ENCODE measurements at regions not wholly inside any gene's neighbourhood (a gene's known extent, or its start where the extent isn't known, plus 50 kb on each side); places are given as distances from the start of the nearest gene placed in this dataset.
"Not testable (repeated sequence)": the region's sequence is repeated elsewhere in the genome, so short reads cannot be mapped to it uniquely, and the experiment has no call there.

GRCh38 chr21:35179990-35180540, 131.0 kb upstream of the RUNX1 start:
- no peak for DNase-seq (ENCODE audit: low read depth, low spot score)

DNA sequence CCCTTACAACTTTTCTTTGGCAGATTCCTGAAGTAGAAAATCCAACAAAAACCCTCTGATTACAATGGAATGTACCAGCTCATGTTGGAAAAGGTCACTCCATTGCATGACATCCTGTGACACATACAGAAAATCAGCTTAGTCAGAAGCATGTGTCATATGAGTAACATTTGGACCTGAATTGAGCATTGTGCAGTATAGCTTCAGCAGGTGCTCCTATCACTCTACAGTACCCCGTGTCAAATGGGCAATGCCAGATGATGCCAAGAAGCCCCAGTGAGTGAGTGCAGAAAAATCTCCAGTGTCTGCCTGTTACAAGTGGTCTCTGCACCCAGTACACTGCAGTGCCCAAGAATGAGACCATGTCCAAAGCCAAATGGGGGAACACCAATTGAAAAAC, 129.7 kb upstream of the RUNX1 start:
- DNase-seq (ENCODE audit: low read depth, low spot score): no peak

DNA sequence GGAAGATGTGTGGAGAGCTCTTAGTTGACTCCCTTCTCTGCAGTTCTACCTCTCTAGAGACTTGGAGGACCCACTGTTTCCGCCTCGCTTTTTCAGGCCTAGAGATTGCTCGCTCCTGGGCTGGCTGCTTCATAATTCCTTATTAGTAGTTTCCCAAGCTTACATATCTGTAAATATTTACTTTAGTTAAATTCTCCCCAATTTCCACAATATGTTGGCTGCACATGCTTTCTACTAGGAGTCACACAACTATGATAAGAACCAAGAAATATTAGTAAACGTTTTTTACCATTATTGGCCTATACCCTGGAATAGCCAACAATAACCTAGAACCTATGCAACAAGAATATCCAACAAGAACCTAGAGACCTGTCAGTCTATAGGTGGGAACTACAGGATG, 129.0 kb upstream of the RUNX1 start:
- no peak for DNase-seq (ENCODE audit: low read depth, low spot score)

- no peak for DNase-seq (ENCODE audit: low read depth, low spot score)
Observed at GRCh38 chr21:35172231-35172630, 123.1 kb upstream of the RUNX1 start.

- DNase-seq (ENCODE audit: low read depth, low spot score): no peak
Observed at GRCh38 chr21:35171385-35171784, 122.3 kb upstream of the RUNX1 start.

DNA sequence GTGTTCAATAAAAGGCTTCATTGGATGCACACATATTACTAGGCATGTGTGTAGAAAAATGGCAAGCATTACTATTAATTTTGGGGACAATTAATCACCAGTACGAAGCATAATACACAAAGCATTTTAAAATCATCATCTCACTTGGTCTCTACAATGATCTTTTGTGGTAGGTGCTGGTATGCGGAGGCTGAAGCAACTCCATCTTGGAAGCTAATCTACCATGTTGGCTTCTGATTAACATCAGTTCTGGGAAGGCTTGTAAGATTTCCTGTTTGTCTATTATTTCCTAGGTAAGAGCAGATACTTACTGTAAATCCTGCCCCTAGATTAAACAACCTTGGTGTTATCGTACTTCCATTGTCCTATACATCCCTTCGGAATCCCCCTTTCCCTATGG, 121.7 kb upstream of the RUNX1 start:
- no peak for DNase-seq (ENCODE audit: low read depth, low spot score)

GRCh38 chr21:35170244-35170643, 121.1 kb upstream of the RUNX1 start:
- no peak for DNase-seq (ENCODE audit: low read depth, low spot score)

DNA sequence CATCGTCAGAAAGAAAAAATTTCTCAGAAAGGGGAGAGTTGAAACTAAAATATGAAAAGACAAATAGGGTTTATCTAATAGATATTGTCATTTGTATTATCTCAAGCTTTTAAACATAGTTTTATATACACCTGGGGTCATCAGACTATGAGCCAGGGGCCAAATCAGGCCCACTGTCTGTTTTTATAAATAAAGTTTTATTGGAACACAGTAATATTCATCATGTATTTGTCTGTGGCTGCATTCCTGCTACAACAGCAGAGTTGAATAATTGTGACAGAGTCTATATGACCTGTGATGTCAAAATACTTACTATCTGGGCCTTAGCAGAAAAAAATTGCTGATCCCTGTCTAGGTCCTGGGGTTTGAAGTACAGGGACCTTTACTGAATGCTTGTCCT, 120.5 kb upstream of the RUNX1 start:
- DNase-seq (ENCODE audit: low read depth, low spot score): no peak

DNA sequence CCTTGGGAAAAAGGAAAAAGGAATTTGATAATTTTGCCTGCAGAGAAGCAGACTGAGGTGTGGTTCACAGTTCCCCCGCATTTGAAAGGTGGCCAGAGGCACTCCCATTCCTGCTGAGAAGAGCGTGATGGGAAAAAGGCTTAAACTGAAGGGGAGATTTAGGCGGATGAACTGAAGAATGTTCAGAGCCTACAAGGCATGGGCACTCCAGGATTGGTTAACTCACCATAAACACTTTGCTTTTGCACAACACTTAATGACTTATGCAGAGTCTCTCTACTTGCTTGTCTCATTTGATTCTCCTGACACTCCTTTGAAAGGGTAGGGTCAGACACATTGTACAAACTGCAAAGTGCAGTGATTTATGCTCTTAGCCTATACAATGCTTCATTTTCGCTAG, 119.6 kb upstream of the RUNX1 start:
- DNase-seq (ENCODE audit: low read depth, low spot score): no peak

GRCh38 chr21:35164971-35165483, 115.9 kb upstream of the RUNX1 start:
- DNase-seq (ENCODE audit: low read depth, low spot score): no peak

- DNase-seq (ENCODE audit: low read depth, low spot score): no peak
Observed at GRCh38 chr21:35164380-35164779, 115.3 kb upstream of the RUNX1 start.

- DNase-seq (ENCODE audit: low read depth, low spot score): no peak
Observed at GRCh38 chr21:35163411-35163810, 114.3 kb upstream of the RUNX1 start.

DNA sequence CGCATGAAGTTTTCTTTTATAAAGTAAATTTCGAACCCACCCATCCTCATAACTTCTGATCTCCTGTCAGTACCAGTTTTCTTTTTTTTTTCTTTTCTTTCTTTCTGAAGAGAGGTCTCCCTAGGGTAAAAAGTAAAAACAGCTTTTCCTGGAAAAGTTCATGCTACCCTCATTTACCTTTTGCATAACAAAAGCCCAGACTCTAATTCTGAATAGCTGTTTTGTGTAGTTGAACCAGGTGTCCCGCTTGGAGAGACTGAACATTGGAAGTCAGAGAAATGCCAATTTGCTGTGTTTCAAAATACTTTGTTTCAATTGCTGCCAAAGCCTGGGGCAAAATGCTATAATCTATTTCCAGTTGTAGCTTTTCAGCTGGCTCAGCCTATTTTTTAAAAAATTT, 113.7 kb upstream of the RUNX1 start:
- DNase-seq (ENCODE audit: low read depth, low spot score): no peak

DNA sequence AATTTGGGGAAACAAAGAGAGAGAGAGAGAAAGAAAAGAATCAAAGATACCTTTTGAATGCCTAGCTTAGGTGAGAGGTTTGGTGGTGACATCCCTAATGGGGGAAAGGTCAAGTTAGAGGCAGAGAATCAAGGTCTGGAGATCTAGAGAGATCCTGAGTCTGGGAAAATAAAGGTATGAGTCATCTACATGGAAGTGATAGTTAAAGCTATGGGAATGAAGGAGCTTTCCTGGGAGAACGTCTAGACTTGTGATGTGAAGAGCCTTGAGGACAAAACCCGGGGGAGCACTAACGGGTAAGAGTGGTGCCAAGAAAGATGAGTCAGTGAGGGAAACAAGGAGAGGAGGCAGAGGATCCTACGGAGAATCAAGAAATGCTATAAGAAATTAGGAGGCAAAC, 110.8 kb upstream of the RUNX1 start:
- no peak for DNase-seq (ENCODE audit: low read depth, low spot score)

DNA sequence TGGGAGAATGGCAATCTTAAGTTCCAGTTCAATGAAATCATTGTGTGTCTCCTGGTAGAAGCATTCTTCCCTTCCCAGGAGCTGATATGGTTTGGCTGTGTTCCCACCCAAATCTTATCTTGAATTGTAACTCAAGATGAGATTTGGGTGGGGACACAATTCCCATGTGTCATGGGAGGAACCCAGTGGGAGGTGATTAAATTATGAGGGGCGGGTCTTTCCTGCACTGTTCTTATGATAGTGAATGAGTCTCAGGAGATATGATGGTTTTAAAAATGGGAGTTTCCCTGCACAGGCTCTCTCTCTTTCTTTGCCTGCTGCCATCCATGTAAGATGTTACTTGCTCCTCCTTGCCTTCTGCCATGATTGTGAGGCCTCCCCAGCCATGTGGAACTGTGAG, 108.3 kb upstream of the RUNX1 start:
- DNase-seq (ENCODE audit: low read depth, low spot score): not testable (repeated sequence)

GRCh38 chr21:35156293-35157278, 107.5 kb upstream of the RUNX1 start:
- no peak for DNase-seq (ENCODE audit: low read depth, low spot score)

- no peak for DNase-seq (ENCODE audit: low read depth, low spot score)
Observed at GRCh38 chr21:35154788-35155187, 105.7 kb upstream of the RUNX1 start.

DNA sequence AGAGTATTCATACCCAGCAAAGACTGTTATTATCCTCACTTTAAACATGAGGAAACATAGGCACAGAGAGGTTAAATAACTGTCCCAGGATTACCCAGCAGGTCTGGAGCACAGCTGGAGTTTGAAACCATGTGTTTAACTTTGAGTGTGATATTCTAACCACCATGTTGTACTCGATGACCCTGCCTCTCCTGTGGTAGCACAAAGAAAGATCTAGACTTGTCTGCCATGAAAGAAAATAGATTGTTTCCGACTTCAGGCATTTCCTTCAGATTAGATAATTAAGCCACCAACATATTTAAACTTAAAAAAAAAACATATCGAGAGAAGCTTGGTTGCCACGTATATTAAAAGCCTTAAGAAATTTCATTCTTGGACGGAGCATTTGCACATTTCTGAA, 104.6 kb upstream of the RUNX1 start:
- DNase-seq (ENCODE audit: low read depth, low spot score): no peak

DNA sequence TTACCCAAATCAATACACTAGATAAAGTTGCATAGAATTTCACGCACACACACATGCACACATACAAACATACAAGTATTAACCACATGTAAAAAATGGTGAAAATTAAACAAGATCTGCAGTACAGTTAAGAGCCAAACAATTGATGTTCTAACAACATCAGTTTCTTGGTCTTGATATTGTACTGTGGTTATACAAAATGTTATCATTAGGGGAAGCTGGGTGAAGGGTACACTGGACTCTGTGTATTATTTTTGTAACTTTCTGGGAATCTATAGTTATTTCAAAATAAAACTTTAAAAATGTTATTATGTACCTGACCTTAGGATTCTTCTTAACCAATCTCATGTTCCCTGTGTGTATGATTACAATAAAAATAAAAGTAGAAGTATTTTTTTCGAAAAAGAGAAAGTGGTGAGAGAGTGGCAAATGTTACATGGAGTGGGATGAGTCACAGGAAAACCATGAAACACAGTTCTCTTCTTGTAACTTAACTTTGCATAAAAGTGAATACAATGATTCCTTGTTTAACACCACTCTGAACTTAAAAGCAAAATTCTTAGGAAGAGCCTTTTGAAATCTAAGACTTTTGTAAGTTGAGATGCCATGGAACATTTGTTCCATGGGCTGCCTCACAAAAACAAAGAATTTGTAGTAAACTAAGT, 101.6 kb upstream of the RUNX1 start:
- DNase-seq (ENCODE audit: low read depth, low spot score): no peak

DNA sequence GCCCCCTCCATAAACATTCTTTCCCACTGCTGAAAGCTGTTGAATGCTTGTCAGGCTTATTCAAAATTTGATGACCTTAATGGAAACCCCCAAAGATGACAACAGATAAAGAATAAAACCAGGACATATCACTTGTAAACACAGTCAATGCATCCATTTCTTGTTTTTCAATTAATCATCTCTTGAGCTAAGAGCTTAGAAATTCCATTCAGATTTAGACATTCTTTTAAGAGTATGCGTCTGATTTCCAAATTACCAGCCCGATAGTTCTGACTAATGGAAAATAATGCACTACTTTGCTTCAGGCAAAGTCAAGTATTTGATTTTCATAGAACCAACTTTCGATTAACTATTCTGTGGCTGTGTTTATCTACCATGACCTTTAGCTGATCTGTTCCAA, 100.6 kb upstream of the RUNX1 start:
- no peak for DNase-seq (ENCODE audit: low read depth, low spot score)

- DNase-seq (ENCODE audit: low read depth, low spot score): no peak
Observed at GRCh38 chr21:35147439-35147838, 98.3 kb upstream of the RUNX1 start.

- no peak for DNase-seq (ENCODE audit: low read depth, low spot score)
Observed at GRCh38 chr21:35145626-35146233, 96.6 kb upstream of the RUNX1 start.
